NCI-H2107 (cell line): ENCODE measurements at regions not wholly inside any gene's neighbourhood (a gene's known extent, or its start where the extent isn't known, plus 50 kb on each side); places are given as distances from the start of the nearest gene placed in this dataset.
"Not testable (repeated sequence)": the region's sequence is repeated elsewhere in the genome, so short reads cannot be mapped to it uniquely, and the experiment has no call there.

ENCODE experiments used
- DNase-seq: peaks from one replicate; lab custom pipeline; 2025; lab: John Stamatoyannopoulos, UW

DNA sequence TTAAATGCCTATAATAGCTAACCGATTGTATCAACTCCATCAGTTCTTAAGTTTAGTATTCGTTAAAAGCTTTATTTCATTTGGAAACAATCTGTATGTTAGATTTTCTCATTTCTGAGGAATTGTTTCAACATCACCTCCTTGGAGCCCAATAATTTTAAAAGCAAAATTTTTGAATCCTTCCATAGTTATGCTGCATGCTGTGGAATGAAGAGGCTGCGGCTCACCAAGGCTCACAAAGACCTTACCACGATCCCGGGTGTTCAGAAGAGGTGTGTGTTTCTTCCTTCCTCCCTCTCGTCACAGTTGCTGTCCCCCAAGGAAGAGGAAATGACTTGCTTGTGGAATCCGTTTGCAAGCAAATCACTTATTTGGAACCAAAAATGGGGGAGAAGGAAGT, 143.8 kb downstream of the FGF1 start:
- DNase-seq, result no peak

DNA sequence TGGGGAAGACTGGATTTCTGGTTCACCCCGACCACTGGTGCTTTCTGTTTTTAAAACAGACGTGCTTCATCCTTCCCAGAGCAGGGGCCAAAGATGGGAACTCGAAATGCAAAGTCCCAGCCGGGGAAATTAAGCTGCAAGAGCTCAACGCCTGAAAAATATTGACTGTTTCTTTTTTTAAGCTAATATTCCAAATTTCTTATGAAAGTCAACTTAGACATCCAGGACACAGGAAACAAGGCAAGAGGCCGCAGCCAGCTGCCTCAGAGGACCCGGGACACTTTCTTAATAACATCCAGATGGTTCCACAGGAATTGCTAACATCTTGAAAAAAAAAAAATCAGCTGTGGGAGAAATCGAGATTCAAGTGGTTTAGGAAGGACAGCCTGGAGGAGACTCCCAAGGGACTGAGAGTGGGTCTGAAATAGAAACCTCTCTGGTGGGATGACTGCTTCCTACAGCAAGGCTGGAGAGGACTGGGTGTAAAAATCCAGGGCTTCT, 144.9 kb downstream of the FGF1 start:
- DNase-seq, result no peak

DNA sequence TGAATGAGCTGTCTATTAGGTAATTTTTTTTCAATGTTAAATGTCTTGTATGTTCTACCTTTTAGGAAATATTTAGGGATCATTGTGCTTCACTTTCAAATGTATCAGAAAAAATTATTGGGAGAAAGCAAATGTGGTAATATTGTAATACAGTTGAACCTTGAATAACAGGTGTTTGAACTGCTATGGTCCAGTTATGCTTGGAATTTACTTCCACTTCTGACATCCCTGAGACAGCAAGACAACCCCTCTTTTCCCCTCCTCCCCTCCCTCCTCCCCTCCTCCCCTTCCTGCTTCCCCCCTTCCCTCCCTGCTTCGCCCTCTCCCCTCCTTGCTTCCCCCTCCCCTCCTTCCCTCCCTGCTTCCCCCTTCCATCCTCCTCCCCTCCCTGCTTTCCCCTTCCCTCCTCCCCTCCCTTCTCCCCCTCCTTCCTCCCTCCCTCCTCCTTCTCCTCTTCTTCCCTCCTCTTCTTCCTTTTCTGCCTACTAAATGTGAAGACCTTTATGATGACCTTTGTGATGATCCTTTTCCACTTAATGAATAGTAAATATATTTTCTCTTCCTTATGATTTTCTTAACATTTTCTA, 146.6 kb downstream of the FGF1 start:
- DNase-seq, result no peak

DNA sequence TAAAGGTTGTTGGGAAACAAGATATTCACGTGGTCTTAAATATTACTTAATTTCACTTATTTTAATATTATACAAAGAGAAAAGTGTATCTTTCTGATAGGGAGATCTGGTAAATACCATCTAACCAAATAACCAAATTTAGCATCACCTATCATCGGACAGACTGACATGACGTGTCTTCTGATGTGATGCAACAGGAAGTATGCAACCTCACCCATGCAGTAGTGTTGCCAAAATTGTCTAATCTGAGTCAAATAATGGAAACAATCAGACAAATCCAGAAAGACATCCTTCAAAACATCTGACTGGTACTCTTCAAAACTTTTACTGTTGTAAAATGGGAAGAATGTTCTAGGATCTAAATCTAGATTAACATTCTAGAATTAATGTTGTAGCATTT, 148.0 kb downstream of the FGF1 start:
- no peak for DNase-seq

DNA sequence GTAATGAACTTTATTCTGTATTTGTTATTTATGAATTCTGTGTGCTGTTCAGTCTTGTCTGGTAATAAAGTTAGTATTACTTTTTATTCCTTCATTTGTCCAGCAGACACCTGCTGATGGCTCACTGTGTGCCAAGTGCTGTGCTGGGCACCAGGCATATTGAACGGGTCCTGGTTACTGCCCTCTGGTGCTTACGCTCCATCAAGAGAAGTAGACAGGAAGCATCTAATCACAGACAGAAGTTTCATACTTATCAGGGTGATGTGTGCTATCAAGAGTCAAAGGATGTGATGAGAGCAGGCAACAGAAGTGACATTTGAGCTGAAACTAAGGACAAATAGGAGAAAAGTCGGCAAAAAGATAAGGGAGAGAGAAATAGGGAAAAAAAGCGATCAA, 153.1 kb downstream of the FGF1 start:
- no peak for DNase-seq

DNA sequence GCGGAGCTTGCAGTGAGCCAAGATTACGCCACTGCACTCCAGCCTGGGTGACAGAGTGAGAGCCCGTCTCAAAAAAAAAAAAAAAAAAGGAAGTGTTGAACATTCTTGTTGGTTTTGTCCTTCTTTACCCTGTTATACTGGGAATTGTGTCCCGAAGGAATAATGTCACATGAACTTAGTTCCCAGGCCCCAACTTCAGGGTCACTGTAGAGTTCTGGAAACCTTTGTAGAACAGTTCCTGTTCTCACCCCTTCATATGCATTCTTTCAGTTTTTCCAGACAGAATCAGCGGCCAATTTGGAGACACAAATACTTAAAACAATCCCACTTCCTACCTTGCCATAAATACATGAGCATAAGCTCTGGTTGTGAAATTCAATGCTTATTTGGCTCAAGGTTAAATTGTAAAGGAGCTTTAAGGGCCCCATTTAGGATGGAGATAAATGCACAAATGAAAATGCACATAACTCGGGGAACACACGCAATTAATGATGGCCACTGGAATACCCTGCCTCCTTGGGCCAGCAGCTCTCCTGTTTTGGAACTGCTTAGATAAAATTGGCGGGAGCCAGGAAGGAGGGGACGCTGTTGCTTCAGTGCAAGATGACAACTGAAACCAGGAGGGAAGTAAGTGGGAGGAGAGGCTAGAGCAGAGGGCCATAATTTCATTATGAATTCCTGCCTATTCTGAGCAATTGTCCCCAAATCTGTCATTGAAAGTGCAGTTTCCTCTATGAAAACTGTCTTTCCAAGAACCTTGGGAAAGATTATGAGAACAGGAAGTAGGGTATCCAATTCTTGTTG, 153.7 kb downstream of the FGF1 start:
- DNase-seq, result no peak

DNA sequence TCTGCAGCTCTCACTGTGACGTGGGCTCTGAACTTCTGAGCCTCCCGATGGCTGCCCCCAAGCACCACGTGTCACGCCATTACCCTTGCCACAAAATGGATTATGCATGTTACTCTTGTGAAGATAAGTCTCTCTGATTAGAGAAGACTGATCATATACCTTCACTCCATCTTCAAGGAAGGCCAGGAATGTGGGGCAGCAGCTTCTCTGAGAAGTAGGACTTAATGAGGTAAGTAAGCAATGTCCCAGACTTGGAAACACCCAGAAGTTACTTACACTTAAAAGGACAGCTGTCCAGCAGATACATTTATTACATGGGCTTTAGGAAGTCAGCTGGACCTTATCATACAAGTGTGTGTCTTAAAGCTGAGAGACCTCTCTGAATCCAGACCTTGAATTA, 155.0 kb downstream of the FGF1 start:
- DNase-seq, result no peak

DNA sequence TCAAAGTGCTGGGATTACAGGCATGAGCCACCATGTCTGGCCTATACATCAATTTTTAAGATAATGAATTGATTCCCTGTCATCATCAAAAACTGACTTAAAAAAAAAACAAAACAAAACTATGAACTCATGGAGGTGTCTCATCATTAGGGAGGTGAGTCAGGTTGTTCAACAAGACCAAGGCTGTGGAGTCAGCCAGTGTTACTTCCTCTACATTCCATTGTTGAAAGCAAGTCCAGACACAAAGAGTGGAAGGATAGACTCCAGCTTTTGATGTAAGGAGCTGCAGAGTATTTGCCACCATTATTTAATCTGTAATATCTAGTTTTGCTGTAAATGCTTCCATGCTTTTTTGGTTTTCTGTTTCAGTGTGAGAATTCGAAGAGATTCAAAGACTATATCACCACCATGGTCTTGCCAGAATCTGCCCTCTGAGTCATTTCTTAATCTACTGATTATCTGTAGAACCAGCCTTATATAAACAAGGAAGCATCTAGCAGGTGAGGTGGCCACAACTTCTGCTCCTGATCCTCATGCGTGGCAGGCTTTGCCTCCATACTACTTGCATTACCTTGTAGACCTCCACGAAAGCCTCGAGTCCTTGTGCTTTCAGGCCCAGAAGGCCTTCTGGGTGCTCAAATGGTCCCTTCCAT, 156.1 kb downstream of the FGF1 start:
- DNase-seq, result no peak

DNA sequence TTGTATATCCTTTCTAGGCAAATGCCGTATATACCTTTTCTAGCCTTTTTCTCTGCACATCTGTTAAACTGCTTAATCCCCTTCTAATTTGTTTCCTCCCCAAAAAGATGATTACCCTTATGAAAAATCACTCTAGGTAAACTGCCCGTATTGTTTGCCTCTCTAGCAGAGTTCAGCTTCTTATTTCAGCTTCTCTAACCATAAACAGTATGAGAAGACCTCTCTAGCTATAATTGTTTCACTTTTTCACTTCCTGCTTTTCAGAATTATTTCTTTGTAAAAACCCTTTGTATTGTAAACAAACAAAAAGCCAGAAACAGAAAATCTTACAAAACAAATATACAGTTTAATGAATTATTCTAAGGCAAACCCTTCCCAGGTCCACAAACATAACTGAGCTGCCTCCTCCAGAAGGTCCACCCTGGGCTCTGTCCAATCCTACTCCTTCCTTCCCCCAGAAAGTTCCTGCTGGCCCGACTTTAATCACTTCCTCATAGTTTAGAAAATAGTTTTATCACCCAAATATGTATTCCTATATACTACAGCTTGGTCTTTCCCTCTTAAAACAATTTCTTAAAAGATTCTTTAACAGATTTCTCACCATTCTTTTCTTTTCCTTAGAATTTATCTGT, 158.1 kb downstream of the FGF1 start:
- DNase-seq, result no peak

DNA sequence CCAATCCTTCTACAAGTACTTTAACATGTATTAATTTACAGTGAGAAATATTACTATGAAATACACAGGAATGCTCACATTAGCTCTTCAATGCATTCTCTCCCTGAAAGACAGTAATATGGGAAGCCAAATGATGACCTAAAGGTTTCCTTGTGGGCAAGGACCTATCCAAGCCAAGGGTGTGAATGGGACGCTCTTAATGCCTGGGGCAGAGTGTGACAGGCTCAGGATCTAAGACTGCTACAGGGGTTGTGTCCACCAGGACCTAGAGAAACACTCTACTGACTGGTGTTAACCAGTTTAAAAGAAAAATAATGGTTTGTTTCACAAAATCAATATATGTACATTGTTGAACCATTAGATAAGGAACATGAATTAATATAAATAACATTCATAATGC, 158.7 kb downstream of the FGF1 start:
- DNase-seq, result no peak

DNA sequence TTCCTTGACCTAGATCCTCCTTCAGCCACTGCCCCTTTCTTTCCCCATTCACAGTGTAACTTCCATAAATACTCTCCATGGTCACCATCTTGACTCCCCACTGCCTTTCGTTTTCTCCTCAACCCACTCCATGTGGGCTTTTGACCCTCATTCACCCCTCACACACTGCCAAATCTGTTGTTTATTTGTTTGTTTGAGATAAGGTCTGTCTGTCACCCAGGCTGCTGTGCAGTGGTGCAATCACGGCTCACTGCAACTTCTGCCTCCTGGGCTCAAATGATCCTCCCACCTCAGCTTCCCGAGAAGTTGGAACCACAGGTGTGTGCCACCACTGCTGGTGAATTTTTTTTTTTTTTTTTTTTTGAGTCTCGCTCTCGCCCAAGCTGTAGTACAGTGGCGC, 162.9 kb downstream of the FGF1 start:
- DNase-seq, result no peak

DNA sequence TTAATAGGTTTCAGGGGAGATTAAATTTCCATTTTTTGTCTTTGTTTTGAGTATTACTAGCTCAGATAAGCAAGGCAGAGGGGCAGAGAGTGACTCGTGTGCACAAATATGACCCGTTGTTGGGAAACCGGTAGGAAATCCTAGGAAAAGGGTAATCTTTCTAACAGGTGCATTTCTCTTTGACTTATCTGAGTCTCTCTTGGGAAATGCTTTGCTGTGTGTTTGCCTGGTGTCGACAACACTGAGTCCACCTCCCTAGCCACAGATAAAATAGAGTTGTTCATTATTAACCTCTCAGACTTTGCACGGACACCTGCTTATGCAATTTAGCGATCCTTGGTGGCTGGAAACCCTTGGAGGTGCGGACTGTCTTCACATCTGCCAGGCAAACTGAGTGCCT, 164.2 kb downstream of the FGF1 start:
- no peak for DNase-seq

DNA sequence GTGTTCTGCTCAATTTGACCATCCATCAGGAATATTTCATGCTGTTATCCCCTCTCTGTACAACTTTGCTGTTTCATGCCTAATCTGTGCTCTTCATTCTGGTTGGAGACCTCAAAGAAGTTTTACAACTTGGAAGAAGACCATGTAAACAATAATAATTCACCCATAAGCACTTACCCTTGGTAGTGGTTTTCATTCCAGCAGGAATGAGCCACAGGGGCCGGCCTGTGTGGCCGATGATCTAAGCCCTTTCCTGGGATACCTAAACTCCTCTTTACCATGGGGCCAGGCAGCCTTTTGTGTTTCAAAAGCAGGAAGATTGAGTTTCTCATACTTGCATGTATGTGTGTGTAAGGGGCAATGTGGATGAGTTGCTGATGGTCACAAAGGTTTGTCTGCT, 165.0 kb downstream of the FGF1 start:
- no peak for DNase-seq

DNA sequence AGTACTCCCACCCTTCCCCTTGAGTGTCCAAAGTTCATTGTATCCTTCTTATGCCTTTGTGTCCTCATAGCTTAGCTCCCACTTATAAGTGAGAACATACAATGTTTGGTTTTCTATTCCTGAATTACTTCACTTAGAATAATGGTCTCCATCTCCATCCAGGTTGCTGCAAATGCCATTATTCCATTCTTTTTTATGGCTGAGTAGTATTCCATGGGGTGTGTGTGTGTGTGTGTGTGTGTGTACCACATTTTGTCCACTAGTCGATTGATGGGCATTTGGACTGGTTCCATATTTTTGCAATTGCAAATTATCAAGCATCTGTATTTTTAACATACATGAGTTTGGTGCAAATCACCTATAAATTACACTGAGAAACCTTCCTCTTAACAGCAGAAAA, 166.0 kb downstream of the FGF1 start:
- DNase-seq, result not testable (repeated sequence)

DNA sequence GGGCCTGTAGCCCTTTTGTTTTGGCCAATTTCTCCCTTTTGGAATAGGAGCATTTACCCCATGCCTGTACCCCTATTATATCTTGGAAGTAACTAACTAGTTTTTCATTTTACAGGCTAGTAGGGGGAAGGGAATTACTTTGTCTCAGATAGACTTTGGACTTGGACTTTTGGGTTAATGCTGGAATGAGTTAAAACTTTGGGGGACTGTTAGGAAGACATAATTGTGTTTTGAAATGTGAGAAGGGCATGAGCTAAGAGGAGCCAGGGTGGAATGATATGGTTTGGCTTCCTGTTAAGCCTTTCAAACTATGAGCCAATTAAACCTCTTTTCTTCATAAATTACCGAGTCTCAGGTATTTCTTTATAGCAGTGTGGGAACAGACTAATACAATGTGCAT, 168.1 kb downstream of the FGF1 start:
- DNase-seq, result no peak

DNA sequence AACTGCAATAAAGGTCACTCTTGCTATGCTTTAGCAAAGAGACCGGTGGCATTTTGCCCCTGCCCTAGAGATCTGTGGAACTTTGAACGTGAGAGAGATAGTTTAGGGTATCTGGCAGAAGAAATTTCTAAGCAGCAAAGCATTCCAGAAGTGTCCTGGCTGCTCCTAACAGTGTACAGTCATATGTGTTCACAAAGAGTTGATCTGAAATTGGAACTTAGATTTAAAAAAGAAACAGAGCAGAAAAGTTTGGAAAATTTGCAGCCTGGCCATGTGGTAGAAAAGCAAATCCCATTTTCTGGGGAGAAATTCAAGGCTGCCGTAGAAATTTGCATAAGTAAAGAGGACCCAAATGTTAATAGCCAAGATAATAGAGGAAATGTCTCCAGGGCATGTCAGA, 169.2 kb downstream of the FGF1 start:
- DNase-seq, result no peak

DNA sequence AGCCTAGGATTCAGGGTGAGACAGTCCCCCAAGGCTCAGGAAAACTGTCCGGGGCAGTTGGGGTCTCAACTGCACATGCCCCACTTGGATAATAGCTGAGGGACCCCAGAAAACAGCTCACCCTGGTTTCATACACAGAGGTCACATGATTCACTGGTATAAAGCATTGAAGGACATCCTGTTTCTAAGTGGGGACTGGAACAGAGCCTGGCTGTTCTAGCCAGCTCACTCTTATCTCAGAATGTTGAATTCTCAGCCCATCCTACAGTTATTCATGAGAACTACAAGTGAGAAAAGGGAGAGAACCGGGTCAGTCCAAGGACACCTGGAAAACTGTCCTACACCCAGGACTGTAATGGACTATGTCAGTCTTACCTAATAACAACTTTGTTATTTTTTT, 170.9 kb downstream of the FGF1 start:
- DNase-seq, result no peak

DNA sequence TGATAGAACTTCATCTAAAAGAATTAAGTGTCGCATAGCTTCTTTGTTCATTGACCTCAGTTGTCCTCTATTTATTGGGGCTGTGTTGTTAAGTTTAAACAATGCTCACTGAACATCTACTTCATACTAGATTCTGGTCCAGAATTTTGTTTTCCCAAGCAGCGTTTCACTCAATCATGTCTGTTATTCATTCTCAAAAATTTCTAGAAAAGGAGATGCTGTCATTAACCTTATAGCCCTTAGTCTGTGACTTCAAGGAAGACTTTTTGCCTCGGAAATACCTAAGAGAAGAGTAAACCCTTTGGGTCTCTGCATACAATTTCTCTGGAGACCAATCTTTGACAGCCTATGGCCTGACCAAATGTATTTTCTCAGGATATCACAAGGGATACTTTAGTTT, 171.7 kb downstream of the FGF1 start:
- no peak for DNase-seq

DNA sequence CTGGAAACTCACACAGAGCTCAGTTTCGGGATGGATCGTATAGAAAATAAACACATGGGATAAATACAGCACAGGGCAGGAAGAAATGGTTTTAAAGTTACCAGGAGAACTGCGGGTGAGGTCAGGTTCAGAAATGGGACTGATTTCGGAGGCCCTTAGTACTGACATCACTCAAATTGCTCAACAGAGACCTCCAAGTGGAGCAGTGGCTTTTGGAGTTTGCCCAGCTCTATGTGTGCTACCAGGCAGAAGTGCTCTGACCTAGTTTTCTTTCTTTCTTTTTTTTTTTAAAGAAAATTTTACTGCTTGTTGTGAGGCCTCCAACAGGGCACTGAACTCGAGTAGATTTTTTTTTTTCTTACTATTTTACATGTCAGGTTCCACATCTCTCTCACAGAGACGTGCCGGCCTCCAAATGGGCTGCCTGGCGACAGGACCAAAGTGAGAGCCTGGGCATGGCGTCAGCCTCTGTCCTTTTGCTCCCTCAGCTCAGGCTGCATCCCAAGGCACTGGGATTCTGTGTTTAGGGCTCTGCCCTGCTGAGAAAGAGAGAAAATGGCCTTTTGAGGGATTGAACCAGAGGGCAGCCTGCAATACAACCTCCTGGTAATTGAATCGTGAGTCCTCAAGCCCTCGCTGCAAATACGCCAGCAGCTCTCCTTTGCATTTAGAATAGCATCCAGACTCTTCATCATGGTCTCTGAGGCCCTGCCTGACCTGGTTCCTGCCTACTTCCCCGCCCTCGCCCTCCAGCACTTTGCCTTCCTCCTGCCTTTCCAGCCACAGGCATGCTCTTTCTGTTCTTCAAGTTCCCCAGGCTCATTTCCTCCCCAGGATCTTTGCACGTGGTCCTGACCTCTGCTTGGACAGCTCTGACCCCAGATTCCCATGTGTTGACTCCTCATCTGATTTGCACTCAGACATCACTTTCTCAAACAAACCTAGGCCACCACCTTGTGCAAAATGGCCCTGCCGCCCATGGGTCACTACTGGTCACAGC, 173.5 kb downstream of the FGF1 start:
- no peak for DNase-seq

DNA sequence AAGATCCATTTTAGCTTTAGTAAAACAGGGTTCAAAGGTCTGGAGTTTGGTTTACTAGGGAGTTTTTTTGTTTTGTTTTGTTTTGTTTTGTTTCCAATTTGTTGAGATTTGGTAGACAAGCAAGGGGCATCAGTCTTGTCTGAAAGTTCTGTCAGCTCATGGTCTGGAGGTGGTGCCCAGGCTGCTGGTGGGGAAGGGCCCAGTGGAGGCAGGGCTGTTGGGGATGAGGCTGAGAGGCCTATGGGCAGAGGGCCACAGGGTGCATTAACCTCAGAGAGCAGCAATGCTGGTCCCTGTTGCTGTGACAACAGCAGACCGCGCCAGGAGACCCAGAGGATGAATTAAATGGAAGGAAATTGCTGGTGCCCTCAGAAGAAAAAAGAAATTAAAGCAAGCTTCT, 174.5 kb downstream of the FGF1 start:
- no peak for DNase-seq

DNA sequence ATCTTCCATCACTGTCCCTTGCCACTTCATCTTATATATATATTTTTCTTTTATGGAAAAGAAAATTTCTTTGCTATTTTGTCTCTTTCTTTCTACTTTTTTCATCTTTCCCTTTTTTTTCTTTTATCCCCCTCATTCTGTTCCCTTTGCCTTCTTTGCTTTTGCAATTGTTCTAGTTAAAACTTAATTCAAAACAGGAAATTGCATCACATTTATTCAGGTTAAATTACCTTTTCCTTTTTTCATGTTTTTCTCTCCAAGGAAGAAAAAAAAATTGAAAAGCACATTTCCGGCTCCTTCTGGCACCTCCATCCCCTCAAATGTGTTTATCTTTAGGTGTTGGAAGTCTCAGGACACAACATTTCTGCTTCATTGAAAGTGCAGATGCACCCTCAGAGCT, 176.9 kb downstream of the FGF1 start:
- DNase-seq, result no peak

DNA sequence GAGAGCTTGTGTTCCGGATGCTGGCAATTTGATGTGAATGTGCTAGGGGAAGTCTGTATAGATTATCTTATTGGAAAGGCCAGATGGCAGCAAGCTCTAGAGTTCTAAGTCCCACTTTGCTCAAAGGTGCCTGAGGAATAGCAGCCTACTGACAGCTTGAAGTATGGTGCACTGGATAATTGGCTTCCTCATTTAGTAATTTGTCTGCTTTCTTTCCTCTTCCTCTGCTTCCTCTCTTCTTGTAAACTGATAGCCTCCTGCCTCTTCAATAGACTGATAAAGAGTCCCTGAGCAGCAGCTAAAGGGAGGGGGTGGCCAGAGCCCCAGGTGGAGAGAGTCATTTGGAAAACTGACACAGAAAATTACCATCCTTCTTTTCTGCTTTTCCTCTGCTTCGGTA, 177.3 kb downstream of the FGF1 start:
- DNase-seq, result no peak
